ENCODE measurements at regions not wholly inside any gene's neighbourhood (a gene's known extent, or its start where the extent isn't known, plus 50 kb on each side); places are given as distances from the start of the nearest gene placed in this dataset.

GRCh38 chr6:137602313-137603197 is 108.4 kb upstream of the OLIG3 start:
- H3K27me3 ChIP-seq = no peaks in the 10 kb centered on the region
- DNase-seq (ENCODE audit: extremely low spot score in 2 of 2) = no peak
- no peaks in the 10 kb centered on the region for H3K9me3 ChIP-seq
- H3K4me1 ChIP-seq = no peaks in the 10 kb centered on the region
- intact Hi-C loops (cut with DNase I) = no loop called here
- H3K4me3 ChIP-seq = no peak overlapping the region
- TF ChIP-seq POLR2A (IDR thresholded peaks at IDR 0.05) (no peak), POLR2AphosphoS5 (IDR thresholded peaks at IDR 0.05; ENCODE audit: insufficient read depth in 1 of 2, low read depth in 1 of 2) (no peak), CTCF (IDR thresholded peaks at IDR 0.05) (no peak)
- no peaks in the 10 kb centered on the region for H3K36me3 ChIP-seq
- no peak overlapping the region for H3K27ac ChIP-seq

- no peaks in the 10 kb centered on the region for H3K4me1 ChIP-seq
- no peaks in the 10 kb centered on the region for H3K36me3 ChIP-seq
- TF ChIP-seq CTCF (IDR thresholded peaks at IDR 0.05) (no peak), POLR2A (IDR thresholded peaks at IDR 0.05) (no peak), POLR2AphosphoS5 (IDR thresholded peaks at IDR 0.05; ENCODE audit: insufficient read depth in 1 of 2, low read depth in 1 of 2) (no peak)
- H3K27me3 ChIP-seq = no peaks in the 10 kb centered on the region
- no peak overlapping the region for H3K4me3 ChIP-seq
- no peak overlapping the region for H3K27ac ChIP-seq
- intact Hi-C loops (cut with DNase I) = no loop called here
- no peaks in the 10 kb centered on the region for H3K9me3 ChIP-seq
- no peak for DNase-seq (ENCODE audit: extremely low spot score in 2 of 2)
Observed at GRCh38 chr6:137610702-137611101, 116.5 kb upstream of the OLIG3 start.

GRCh38 chr6:137623293-137623692 is 129.1 kb upstream of the OLIG3 start:
- H3K27me3 ChIP-seq = no peaks in the 10 kb centered on the region
- H3K9me3 ChIP-seq = no peaks in the 10 kb centered on the region
- no peak overlapping the region for H3K27ac ChIP-seq
- no peak overlapping the region for H3K4me3 ChIP-seq
- TF ChIP-seq POLR2A (IDR thresholded peaks at IDR 0.05) (no peak), POLR2AphosphoS5 (IDR thresholded peaks at IDR 0.05; ENCODE audit: insufficient read depth in 1 of 2, low read depth in 1 of 2) (no peak), CTCF (IDR thresholded peaks at IDR 0.05) (no peak)
- H3K36me3 ChIP-seq = no peaks in the 10 kb centered on the region
- no peak for DNase-seq (ENCODE audit: extremely low spot score in 2 of 2)
- intact Hi-C loops (cut with DNase I) = no loop called here
- H3K4me1 ChIP-seq = no peaks in the 10 kb centered on the region

- Histone ChIP-seq H3K27me3 (no peaks in the 10 kb centered on the region), H3K4me3 (no peak overlapping the region), H3K9me3 (no peaks in the 10 kb centered on the region), H3K27ac (no peak overlapping the region), H3K36me3 (no peaks in the 10 kb centered on the region), H3K4me1 (no peaks in the 10 kb centered on the region)
- intact Hi-C loops (cut with DNase I) = no loop called here
- TF ChIP-seq POLR2AphosphoS5 (IDR thresholded peaks at IDR 0.05; ENCODE audit: insufficient read depth in 1 of 2, low read depth in 1 of 2) (no peak), POLR2A (IDR thresholded peaks at IDR 0.05) (no peak), CTCF (IDR thresholded peaks at IDR 0.05) (no peak)
- DNase-seq (ENCODE audit: extremely low spot score in 2 of 2) = no peak
Observed at GRCh38 chr6:137625100-137625661, 131.0 kb upstream of the OLIG3 start.

- Histone ChIP-seq H3K4me1 (no peaks in the 10 kb centered on the region), H3K27me3 (no peaks in the 10 kb centered on the region), H3K4me3 (no peak overlapping the region), H3K27ac (no peak overlapping the region), H3K9me3 (no peaks in the 10 kb centered on the region), H3K36me3 (no peaks in the 10 kb centered on the region)
- no peak for DNase-seq (ENCODE audit: extremely low spot score in 2 of 2)
- intact Hi-C loops (cut with DNase I) = no loop called here
- TF ChIP-seq POLR2A (IDR thresholded peaks at IDR 0.05) = no peak
- no peak for TF ChIP-seq POLR2AphosphoS5 (IDR thresholded peaks at IDR 0.05; ENCODE audit: insufficient read depth in 1 of 2, low read depth in 1 of 2)
- no peak for TF ChIP-seq CTCF (IDR thresholded peaks at IDR 0.05)
Observed at GRCh38 chr6:137625808-137626207, 131.6 kb upstream of the OLIG3 start.

All from vagina (tissue), 2 donors.